ENCODE measurements at regions not wholly inside any gene's neighbourhood (a gene's known extent, or its start where the extent isn't known, plus 50 kb on each side); places are given as distances from the start of the nearest gene placed in this dataset.

- TF ChIP-seq POLR2A (IDR thresholded peaks at IDR 0.05) (no peak), CTCF (IDR thresholded peaks at IDR 0.05) (no peak)
Measured at GRCh38 chr13:58051807-58052375, 420.3 kb downstream of the PCDH17 start.

Measured in prostate gland (tissue), 2 donors.